Transverse colon (tissue), 4 donors: ENCODE measurements at regions not wholly inside any gene's neighbourhood (a gene's known extent, or its start where the extent isn't known, plus 50 kb on each side); places are given as distances from the start of the nearest gene placed in this dataset.

Experiments
- CTCF ChIP-seq, 5 experiments: fragments of 200-600 bp in 3 of 5; fragments of 450-650 bp in 2 of 5; sonication (generic) in 3 of 5; IDR thresholded peaks; 1 replicate in 2 of 5; 2 replicates in 3 of 5; pipeline ENCODE4 v1.5.1; 2016 to 2017; ENCODE audit warnings: antibody characterized with exemption in 5 of 5, inconsistent platforms in 3 of 5, mild to moderate bottlenecking in 2 of 5, moderate library complexity in 1 of 5
- POLR2A ChIP-seq: fragments of 450-650 bp; IDR thresholded peaks from one replicate; pipeline ENCODE4 v1.6.1; 2016; ENCODE audit warnings: antibody characterized with exemption, mild to moderate bottlenecking, moderate library complexity
- POLR2AphosphoS5 ChIP-seq, 3 donors: sonication (generic); formaldehyde crosslinking; IDR thresholded peaks; one replicate each; pipeline ENCODE4 v1.6.1; 2016; ENCODE audit warnings: antibody characterized with exemption in 3 of 3

GRCh38 chr12:61302282-61302681, 957.9 kb upstream of the USP15 start:
- TF ChIP-seq CTCF (IDR thresholded peaks at IDR 0.05), result no peak
- TF ChIP-seq POLR2AphosphoS5 (IDR thresholded peaks at IDR 0.05), result no peak
- TF ChIP-seq POLR2A, result no peak
